Stimulated activated naive B cell treated with anti-CD40 and anti-IgM and Interleukin-4, amounts not matched to agents 10 μg/mL and 1 μg/mL and 100 μg/mL, for 72 hours (primary cell): ENCODE measurements at regions not wholly inside any gene's neighbourhood (a gene's known extent, or its start where the extent isn't known, plus 50 kb on each side); places are given as distances from the start of the nearest gene placed in this dataset.
"Not testable (repeated sequence)": the region's sequence is repeated elsewhere in the genome, so short reads cannot be mapped to it uniquely, and the experiment has no call there.

ENCODE experiments used
- ATAC-seq, 2 donors: fragments of 150-1000 bp; cut with Tn5 transposase; replicated peaks; 2 replicates each; pipeline ENCODE4 v1.10.0; 2021; ENCODE audit warnings: moderate library complexity in 1 of 2
- DNase-seq: peaks from one replicate; pipeline ENCODE4 v3.0.0; 2021
- H3K27ac Mint-ChIP-seq: one replicate; pipeline ENCODE4 v1.8.0; 2022; ENCODE audit warnings: mild to moderate bottlenecking, mixed read lengths
- H3K27me3 Mint-ChIP-seq, 2 donors: one replicate each; pipeline ENCODE4 v1.8.0; 2022; ENCODE audit warnings: mixed read lengths in 2 of 2
- H3K36me3 Mint-ChIP-seq, 2 donors: one replicate each; pipeline ENCODE4 v1.8.0; 2022; ENCODE audit warnings: mixed read lengths in 2 of 2, mild to moderate bottlenecking in 1 of 2
- H3K4me1 Mint-ChIP-seq, 2 donors: one replicate each; pipeline ENCODE4 v1.8.0; 2022; ENCODE audit warnings: mixed read lengths in 2 of 2, mild to moderate bottlenecking in 1 of 2
- H3K4me3 Mint-ChIP-seq, 2 donors: one replicate each; pipeline ENCODE4 v1.8.0; 2022; ENCODE audit warnings: mild to moderate bottlenecking in 2 of 2, mixed read lengths in 2 of 2, moderate library complexity in 1 of 2
- H3K9me3 Mint-ChIP-seq, 2 donors: one replicate each; pipeline ENCODE4 v1.8.0; 2022; ENCODE audit warnings: mixed read lengths in 2 of 2, mild to moderate bottlenecking in 1 of 2

- Mint-ChIP-seq H3K9me3 (peaks cover 0 to 4% of the 10 kb centered on the region in 2 donors), H3K27me3 (peaks cover 4 to 6% of the 10 kb centered on the region in 2 donors), H3K27ac (no peak overlapping the region), H3K36me3 (no peaks in the 10 kb centered on the region), H3K4me3 (no peak overlapping the region), H3K4me1 (no peaks in the 10 kb centered on the region)
- ATAC-seq = no peak
- DNase-seq = no peak
Measured at GRCh38 chr16:77070683-77071082, 120.3 kb upstream of the MON1B start.

GRCh38 chr16:77076839-77077238 is 114.2 kb upstream of the MON1B start:
- H3K36me3 Mint-ChIP-seq = no peaks in the 10 kb centered on the region
- no peaks in the 10 kb centered on the region for H3K27me3 Mint-ChIP-seq
- H3K4me3 Mint-ChIP-seq = no peak overlapping the region
- DNase-seq (no peak), ATAC-seq (no peak)
- H3K4me1 Mint-ChIP-seq = no peaks in the 10 kb centered on the region
- H3K27ac Mint-ChIP-seq = no peak overlapping the region
- H3K9me3 Mint-ChIP-seq = peaks cover 2 to 3% of the 10 kb centered on the region in 2 donors

- ATAC-seq (no peak), DNase-seq (no peak)
- Mint-ChIP-seq H3K9me3 (peaks cover 2 to 3% of the 10 kb centered on the region in 2 donors), H3K27me3 (no peaks in the 10 kb centered on the region), H3K36me3 (no peaks in the 10 kb centered on the region), H3K4me1 (no peaks in the 10 kb centered on the region), H3K27ac (no peak overlapping the region), H3K4me3 (no peak overlapping the region)
Measured at GRCh38 chr16:77077256-77077922, 113.6 kb upstream of the MON1B start.

- Mint-ChIP-seq H3K9me3 (no peaks in the 10 kb centered on the region), H3K4me3 (no peak overlapping the region), H3K36me3 (no peaks in the 10 kb centered on the region), H3K4me1 (no peaks in the 10 kb centered on the region), H3K27me3 (no peaks in the 10 kb centered on the region), H3K27ac (no peak overlapping the region)
- no peak for DNase-seq
- no peak for ATAC-seq
Measured at GRCh38 chr16:77085981-77086380, 105.0 kb upstream of the MON1B start.

- H3K27me3 Mint-ChIP-seq = peaks cover 0 to 3% of the 10 kb centered on the region in 2 donors
- no peaks in the 10 kb centered on the region for H3K4me1 Mint-ChIP-seq
- H3K36me3 Mint-ChIP-seq = no peaks in the 10 kb centered on the region
- no peak overlapping the region for H3K27ac Mint-ChIP-seq
- no peak for DNase-seq
- H3K9me3 Mint-ChIP-seq = no peaks in the 10 kb centered on the region
- ATAC-seq = no peak
- H3K4me3 Mint-ChIP-seq = no peak overlapping the region
Measured at GRCh38 chr16:77090062-77090461, 100.9 kb upstream of the MON1B start.

- peaks cover 0 to 3% of the 10 kb centered on the region in 2 donors for H3K27me3 Mint-ChIP-seq
- H3K27ac Mint-ChIP-seq = no peak overlapping the region
- no peak overlapping the region for H3K4me3 Mint-ChIP-seq
- no peaks in the 10 kb centered on the region for H3K36me3 Mint-ChIP-seq
- ATAC-seq (no peak), DNase-seq (no peak)
- H3K9me3 Mint-ChIP-seq = no peaks in the 10 kb centered on the region
- H3K4me1 Mint-ChIP-seq = no peaks in the 10 kb centered on the region
Measured at GRCh38 chr16:77093309-77093708, 97.7 kb upstream of the MON1B start.

- no peak for ATAC-seq
- H3K4me1 Mint-ChIP-seq = no peaks in the 10 kb centered on the region
Measured at GRCh38 chr16:77093999-77094398, 97.0 kb upstream of the MON1B start.

GRCh38 chr16:77111056-77111565 is 79.9 kb upstream of the MON1B start:
- Mint-ChIP-seq H3K4me3 (no peak overlapping the region), H3K27me3 (peaks cover 4 to 12% of the 10 kb centered on the region in 2 donors), H3K27ac (no peak overlapping the region), H3K36me3 (no peaks in the 10 kb centered on the region), H3K9me3 (no peaks in the 10 kb centered on the region), H3K4me1 (no peaks in the 10 kb centered on the region)
- ATAC-seq = no peak
- DNase-seq = no peak

More at GRCh38 chr16:77093999-77094398, 97.0 kb upstream of the MON1B start:
- H3K27ac Mint-ChIP-seq = no peak overlapping the region
- H3K27me3 Mint-ChIP-seq = peaks cover 0 to 3% of the 10 kb centered on the region in 2 donors
- H3K4me3 Mint-ChIP-seq = no peak overlapping the region
- no peaks in the 10 kb centered on the region for H3K9me3 Mint-ChIP-seq
- no peaks in the 10 kb centered on the region for H3K36me3 Mint-ChIP-seq
- DNase-seq = no peak

GRCh38 chr16:77112746-77113145 is 78.2 kb upstream of the MON1B start:
- no peaks in the 10 kb centered on the region for H3K9me3 Mint-ChIP-seq
- no peak for ATAC-seq
- peaks cover 4 to 14% of the 10 kb centered on the region in 2 donors for H3K27me3 Mint-ChIP-seq
- H3K4me1 Mint-ChIP-seq = no peaks in the 10 kb centered on the region
- no peak overlapping the region for H3K27ac Mint-ChIP-seq
- DNase-seq = no peak
- no peak overlapping the region for H3K4me3 Mint-ChIP-seq
- H3K36me3 Mint-ChIP-seq = no peaks in the 10 kb centered on the region

- H3K9me3 Mint-ChIP-seq = no peaks in the 10 kb centered on the region
- H3K27ac Mint-ChIP-seq = no peak overlapping the region
- no peak for ATAC-seq
- H3K36me3 Mint-ChIP-seq = no peaks in the 10 kb centered on the region
- no peak overlapping the region for H3K4me3 Mint-ChIP-seq
- no peaks in the 10 kb centered on the region for H3K4me1 Mint-ChIP-seq
- DNase-seq = no peak
- H3K27me3 Mint-ChIP-seq = peaks cover 7 to 23% of the 10 kb centered on the region in 2 donors
Measured at GRCh38 chr16:77113835-77114234, 77.2 kb upstream of the MON1B start.

GRCh38 chr16:77114361-77114760 is 76.6 kb upstream of the MON1B start:
- peaks cover 7 to 23% of the 10 kb centered on the region in 2 donors for H3K27me3 Mint-ChIP-seq
- not testable (repeated sequence) for H3K27ac Mint-ChIP-seq, H3K4me1 Mint-ChIP-seq, H3K36me3 Mint-ChIP-seq, H3K9me3 Mint-ChIP-seq, DNase-seq, ATAC-seq, H3K4me3 Mint-ChIP-seq

GRCh38 chr16:77116856-77117255 is 74.1 kb upstream of the MON1B start:
- no peak for ATAC-seq
- H3K4me3 Mint-ChIP-seq = no peak overlapping the region
- no peak overlapping the region for H3K27ac Mint-ChIP-seq
- no peaks in the 10 kb centered on the region for H3K4me1 Mint-ChIP-seq
- DNase-seq = no peak
- H3K36me3 Mint-ChIP-seq = no peaks in the 10 kb centered on the region
- no peaks in the 10 kb centered on the region for H3K9me3 Mint-ChIP-seq
- peaks cover 7 to 23% of the 10 kb centered on the region in 2 donors for H3K27me3 Mint-ChIP-seq

- H3K36me3 Mint-ChIP-seq = no peaks in the 10 kb centered on the region
Measured at GRCh38 chr16:77117707-77118106, 73.3 kb upstream of the MON1B start.

GRCh38 chr16:77131398-77131797 is 59.6 kb upstream of the MON1B start:
- no peaks in the 10 kb centered on the region for H3K36me3 Mint-ChIP-seq
- DNase-seq (no peak), ATAC-seq (no peak)
- peaks cover 5 to 15% of the 10 kb centered on the region in 2 donors for H3K9me3 Mint-ChIP-seq
- no peak overlapping the region for H3K4me3 Mint-ChIP-seq
- H3K27ac Mint-ChIP-seq = no peak overlapping the region
- peaks cover 0 to 8% of the 10 kb centered on the region in 2 donors for H3K27me3 Mint-ChIP-seq
- H3K4me1 Mint-ChIP-seq = no peaks in the 10 kb centered on the region

More at GRCh38 chr16:77117707-77118106, 73.3 kb upstream of the MON1B start:
- Mint-ChIP-seq H3K27ac (no peak overlapping the region), H3K9me3 (no peaks in the 10 kb centered on the region), H3K27me3 (peaks cover 7 to 23% of the 10 kb centered on the region in 2 donors), H3K4me1 (no peaks in the 10 kb centered on the region), H3K4me3 (no peak overlapping the region)
- no peak for DNase-seq
- ATAC-seq = no peak

GRCh38 chr16:77132051-77132618 is 58.9 kb upstream of the MON1B start:
- H3K4me3 Mint-ChIP-seq = no peak overlapping the region
- H3K9me3 Mint-ChIP-seq = peaks cover 5 to 11% of the 10 kb centered on the region in 2 donors
- H3K4me1 Mint-ChIP-seq = no peaks in the 10 kb centered on the region
- H3K27me3 Mint-ChIP-seq = peaks cover 4 to 8% of the 10 kb centered on the region in 2 donors
- no peak overlapping the region for H3K27ac Mint-ChIP-seq
- ATAC-seq (no peak), DNase-seq (no peak)
- no peaks in the 10 kb centered on the region for H3K36me3 Mint-ChIP-seq
